H1 (cell line): ENCODE measurements at regions not wholly inside any gene's neighbourhood (a gene's known extent, or its start where the extent isn't known, plus 50 kb on each side); places are given as distances from the start of the nearest gene placed in this dataset.

ENCODE experiments used
- CTCF ChIA-PET: fragments of 300-600 bp; sonication (Branson Sonifier 250); formaldehyde crosslinking; loops from one replicate; lab custom pipeline; 2021; ENCODE audit not compliant: partially characterized antibody; lab: Charles Lee
- POLR2A ChIA-PET: fragments of 300-600 bp; sonication (Branson Sonifier 250); formaldehyde crosslinking; loops from one replicate; lab custom pipeline; 2021; ENCODE audit warnings: inconsistent platforms; ENCODE audit not compliant: partially characterized antibody; lab: Charles Lee
- DNase-seq, 2 experiments: peaks; one replicate each; pipeline versions ENCODE4 v3.0.0 to v3.0.0-alpha.2; 2010 to 2022; ENCODE audit warnings: low spot score in 2 of 2, low read depth in 1 of 2, mixed read lengths in 1 of 2
- FAIRE-seq: peaks from 2 replicates; lab custom pipeline; 2011; peaks lifted over from hg19 to GRCh38; lab: Jason Lieb, UNC
- H2AFZ ChIP-seq: 2 replicates; pipeline ENCODE4 v1.8.1; 2012; ENCODE audit warnings: low read length, inconsistent platforms
- H2AK5ac ChIP-seq: 2 replicates; pipeline ENCODE4 v1.6.1; 2013; ENCODE audit warnings: low read depth, low read length
- H2BK120ac ChIP-seq: replicated peaks from 2 replicates; pipeline ENCODE3; 2013; ENCODE audit warnings: low read depth, low read length, inconsistent platforms
- H2BK12ac ChIP-seq: 2 replicates; pipeline ENCODE4 v1.6.1; 2013; ENCODE audit warnings: low read depth, low read length
- H2BK15ac ChIP-seq: 2 replicates; pipeline ENCODE4 v1.6.1; 2013; ENCODE audit warnings: low read length
- H2BK20ac ChIP-seq: 2 replicates; pipeline ENCODE4 v1.6.1; 2013; ENCODE audit warnings: low read length
- H2BK5ac ChIP-seq: 2 replicates; pipeline ENCODE4 v1.6.1; 2013; ENCODE audit warnings: low read depth, low read length
- H3K14ac ChIP-seq: 2 replicates; pipeline ENCODE4 v1.6.1; 2013; ENCODE audit warnings: inconsistent platforms; ENCODE audit not compliant: insufficient read length
- H3K18ac ChIP-seq: 2 replicates; pipeline ENCODE4 v1.6.1; 2013; ENCODE audit warnings: low read length; ENCODE audit errors: extremely low read depth
- H3K23ac ChIP-seq: 2 replicates; pipeline ENCODE4 v1.6.1; 2013; ENCODE audit warnings: inconsistent platforms; ENCODE audit not compliant: insufficient read length
- H3K23me2 ChIP-seq: 2 replicates; pipeline ENCODE4 v1.6.1; 2013; ENCODE audit warnings: low read depth, low read length
- H3K27ac ChIP-seq: 2 replicates; pipeline ENCODE4 v1.6.1; 2011; ENCODE audit warnings: low read depth, low read length, inconsistent platforms
- H3K27me3 ChIP-seq, 4 experiments: replicated peaks in 1 of 4; 1 replicate in 1 of 4; 2 replicates in 3 of 4; pipeline versions ENCODE4 v1.6.1 to v1.8.1; 2011 to 2013; ENCODE audit warnings: low read length in 3 of 4, mild to moderate bottlenecking in 3 of 4, inconsistent platforms in 2 of 4, mixed read lengths in 2 of 4, moderate library complexity in 1 of 4; ENCODE audit not compliant: control insufficient read depth in 3 of 4, insufficient read depth in 3 of 4; ENCODE audit errors: extremely low read depth in 1 of 4
- H3K36me3 ChIP-seq, 4 experiments: 2 replicates each; pipeline versions ENCODE4 v1.6.1 to v1.8.1; 2011 to 2013; ENCODE audit warnings: mild to moderate bottlenecking in 4 of 4, low read length in 3 of 4, moderate library complexity in 2 of 4, control low read depth in 1 of 4, inconsistent platforms in 1 of 4; ENCODE audit not compliant: insufficient read depth in 4 of 4, control insufficient read depth in 2 of 4
- H3K4ac ChIP-seq: replicated peaks from 2 replicates; pipeline ENCODE3; 2013; ENCODE audit warnings: low read length, low read depth, mixed read lengths, inconsistent platforms; ENCODE audit not compliant: insufficient read length
- H3K4me1 ChIP-seq, 4 experiments: replicated peaks in 1 of 4; 1 replicate in 1 of 4; 2 replicates in 3 of 4; pipeline versions ENCODE4 v1.6.1 to v1.8.1; 2011 to 2013; ENCODE audit warnings: low read length in 3 of 4, inconsistent platforms in 2 of 4, mixed read lengths in 1 of 4; ENCODE audit not compliant: insufficient read depth in 4 of 4, control insufficient read depth in 3 of 4
- H3K4me2 ChIP-seq, 2 experiments: 2 replicates each; pipeline versions ENCODE4 v1.6.1 to v1.8.1; 2011 to 2013; ENCODE audit warnings: low read depth in 2 of 2, low read length in 2 of 2, control low read depth in 1 of 2, inconsistent platforms in 1 of 2, mild to moderate bottlenecking in 1 of 2; ENCODE audit not compliant: insufficient read depth in 1 of 2
- H3K4me3 ChIP-seq, 4 experiments: fragments of 200-600, 300-600 bp in 1 of 4; sonication (generic), shearing (Covaris generic), sonication (Bioruptor Twin) in 1 of 4; 2 replicates each; pipeline versions ENCODE4 v1.5.1 to v1.8.1; 2011 to 2016; ENCODE audit warnings: low read length in 4 of 4, low read depth in 3 of 4, control low read depth in 2 of 4, inconsistent platforms in 2 of 4, mild to moderate bottlenecking in 2 of 4, mixed read lengths in 1 of 4, moderate library complexity in 1 of 4; ENCODE audit not compliant: insufficient read depth in 2 of 4; ENCODE audit errors: extremely low read depth in 1 of 4
- H3K56ac ChIP-seq: replicated peaks from 2 replicates; pipeline ENCODE3; 2013; ENCODE audit warnings: low read depth, mild to moderate bottlenecking, mixed read lengths, low read length, inconsistent platforms; ENCODE audit not compliant: insufficient read length
- H3K79me1 ChIP-seq: 2 replicates; pipeline ENCODE4 v1.6.1; 2013; ENCODE audit warnings: low read depth, low read length, control low read depth
- H3K79me2 ChIP-seq, 2 experiments: 2 replicates each; pipeline versions ENCODE4 v1.6.1 to v1.8.1; 2012 to 2013; ENCODE audit warnings: low read length in 2 of 2, mild to moderate bottlenecking in 2 of 2, inconsistent platforms in 1 of 2; ENCODE audit not compliant: insufficient read depth in 2 of 2, control insufficient read depth in 1 of 2
- H3K9ac ChIP-seq, 4 experiments: replicated peaks in 1 of 4; 1 replicate in 1 of 4; 2 replicates in 3 of 4; pipeline versions ENCODE4 v1.6.1 to v1.8.1; 2011 to 2013; ENCODE audit warnings: low read depth in 3 of 4, low read length in 3 of 4, control low read depth in 2 of 4, mild to moderate bottlenecking in 2 of 4, moderate library complexity in 2 of 4, inconsistent platforms in 1 of 4; ENCODE audit errors: extremely low read depth in 1 of 4
- H3K9me3 ChIP-seq, 2 experiments: 2 replicates each; pipeline versions ENCODE4 v1.6.1 to v1.8.1; 2012 to 2013; ENCODE audit warnings: mild to moderate bottlenecking in 2 of 2, moderate library complexity in 2 of 2, control low read depth in 1 of 2, inconsistent platforms in 1 of 2, low read depth in 1 of 2, low read length in 1 of 2, mixed read lengths in 1 of 2; ENCODE audit not compliant: insufficient read depth in 2 of 2
- H4K20me1 ChIP-seq, 2 experiments: replicated peaks in 1 of 2; 2 replicates each; pipeline versions ENCODE3 to v1.8.1; 2011 to 2013; ENCODE audit warnings: inconsistent platforms in 2 of 2, low read length in 2 of 2, mild to moderate bottlenecking in 1 of 2; ENCODE audit not compliant: insufficient read depth in 2 of 2, control insufficient read depth in 1 of 2
- H4K5ac ChIP-seq: 2 replicates; pipeline ENCODE4 v1.6.1; 2013; ENCODE audit warnings: low read length, low read depth, mixed read lengths, inconsistent platforms; ENCODE audit not compliant: insufficient read length
- H4K8ac ChIP-seq: 2 replicates; pipeline ENCODE4 v1.8.0; 2013; ENCODE audit warnings: mild to moderate bottlenecking, moderate library complexity, low read length, inconsistent platforms; ENCODE audit not compliant: insufficient read depth; ENCODE audit errors: extremely low read depth
- H4K91ac ChIP-seq: replicated peaks from 2 replicates; pipeline ENCODE3; 2013; ENCODE audit warnings: low read length, mixed read lengths, inconsistent platforms; ENCODE audit not compliant: insufficient read length
- WGBS, 2 experiments: shearing (Covaris generic) in 1 of 2; methylation state at CpG; one replicate each; pipeline versions ENCODE4 v1.1.6 to v1.1.7; 2013 to 2015; ENCODE audit warnings: low lambda C conversion rate in 2 of 2, mixed read lengths in 2 of 2, inconsistent platforms in 1 of 2, low coverage in 1 of 2, missing lambda C conversion rate in 1 of 2; ENCODE audit not compliant: insufficient replicate concordance in 2 of 2, insufficient coverage in 1 of 2, insufficient read length in 1 of 2; ENCODE audit errors: extremely low coverage in 1 of 2, missing lambda C conversion rate in 1 of 2; 5-methylcytosine and 5-hydroxymethylcytosine counted together

GRCh38 chr15:31871166-31871886 is 159.0 kb upstream of the CHRNA7 start:
- Histone ChIP-seq H3K79me1 (no peaks in the 10 kb centered on the region), H3K9me3 (no peaks in the 10 kb centered on the region), H4K5ac (peak overlapping the region; percentile 54), H2BK20ac (no peak overlapping the region), H2BK12ac (no peak overlapping the region), H3K4ac (no peak overlapping the region), H3K27ac (0 out of 2 replicates have a peak overlapping the region, but pooled peaks have one; percentile 20), H3K23me2 (peaks cover 8% of the 10 kb centered on the region; the same call in 1 of the 2 replicates), H3K79me2 (no peaks in the 10 kb centered on the region), H3K23ac (no peak overlapping the region), H3K4me3 (peak overlapping the region; percentile 23 to 73 (median 38)), H3K27me3 (peaks cover 0 to 14% (median 11%) of the 10 kb centered on the region in 4 experiments; a peak in 5 of 7 replicates), H2BK5ac (0 out of 2 replicates have a peak overlapping the region, but pooled peaks have one; percentile 24), H2AFZ (peak overlapping the region; percentile 98), H3K4me1 (peaks cover 1 to 7% (median 3%) of the 10 kb centered on the region in 4 experiments; a peak in 4 of 7 replicates), H2BK120ac (no peak overlapping the region), H3K14ac (no peak overlapping the region), H2AK5ac (no peak overlapping the region), H3K56ac (peak overlapping the region; percentile 32), H3K18ac (no peak overlapping the region), H4K20me1 (peaks cover 0 to 1% of the 10 kb centered on the region in 2 experiments), H3K4me2 (peak overlapping the region; percentile 89 to 97), H4K8ac (peak overlapping the region; percentile 97), H2BK15ac (no peak overlapping the region), H3K9ac (peak overlapping the region in 3 of 4 experiments; percentile 31 to 60 (median 46); a peak in 4 of 7 replicates), H3K36me3 (no peaks in the 10 kb centered on the region), H4K91ac (peak overlapping the region; percentile 82)
- CTCF ChIA-PET: interaction anchor here (0.6 to 1.5 kb wide), 2 partner anchors 16 to 265 kb away, joined by 3 to 8 read pairs; no protein-coding TSS in a partner anchor
- FAIRE-seq (no peak), DNase-seq (no peak)
- WGBS, 2 experiments: 52% methylated on average over 14 of the region's 14 CpGs; no CpG with 5 or more reads in 1 of the 2 experiments
- POLR2A ChIA-PET: no interaction called here
